HL-60 (cell line): ENCODE measurements at regions not wholly inside any gene's neighbourhood (a gene's known extent, or its start where the extent isn't known, plus 50 kb on each side); places are given as distances from the start of the nearest gene placed in this dataset.

ENCODE experiments used
- DNase-seq, 2 experiments: peaks; one replicate each; pipeline ENCODE4 v3.0.0-alpha.2; 2010 to 2020; ENCODE audit warnings: low read depth in 1 of 2, low spot score in 1 of 2
- H3K27ac ChIP-seq: fragments of 250-450 bp; sonication (Bioruptor Pico); replicated peaks from 2 replicates; pipeline ENCODE4 v1.5.1; 2020; ENCODE audit warnings: mild to moderate bottlenecking, moderate library complexity
- H3K27me3 ChIP-seq: fragments of 250-450 bp; sonication (Bioruptor Pico); 2 replicates; pipeline ENCODE4 v1.5.1; 2021; ENCODE audit warnings: mild to moderate bottlenecking, moderate library complexity; ENCODE audit not compliant: insufficient read depth, poor library complexity, severe bottlenecking
- H3K4me3 ChIP-seq: replicated peaks from 2 replicates; pipeline ENCODE4 v1.5.1; 2011; ENCODE audit warnings: mild to moderate bottlenecking, control low read depth, low read length; ENCODE audit not compliant: insufficient read depth
- CTCF ChIP-seq: IDR thresholded peaks from one replicate; pipeline ENCODE4 v1.5.1; 2011; ENCODE audit warnings: low read length, control low read depth, inconsistent platforms; ENCODE audit not compliant: insufficient read depth
- GABPA ChIP-seq: IDR thresholded peaks from 2 replicates; pipeline ENCODE4 v1.6.1; 2012; ENCODE audit warnings: low read depth
- POLR2AphosphoS5 ChIP-seq: IDR thresholded peaks from 2 replicates; pipeline ENCODE4 v1.6.1; 2012; ENCODE audit warnings: low read depth
- REST ChIP-seq: IDR thresholded peaks from 2 replicates; pipeline ENCODE4 v1.6.1; 2012; ENCODE audit warnings: low read depth; ENCODE audit not compliant: insufficient replicate concordance
- SPI1 ChIP-seq: IDR thresholded peaks from 2 replicates; pipeline ENCODE4 v1.6.1; 2012; ENCODE audit warnings: low read depth, mild to moderate bottlenecking, borderline replicate concordance

GRCh38 chr16:85227084-85227945 is 115.0 kb upstream of the CIBAR2 start:
- no peak overlapping the region for H3K4me3 ChIP-seq
- no peak for DNase-seq
- no peak overlapping the region for H3K27ac ChIP-seq
- TF ChIP-seq REST (no peak), CTCF (no peak), POLR2AphosphoS5 (no peak), GABPA (no peak), SPI1 (no peak)
- peaks cover 10% of the 10 kb centered on the region for H3K27me3 ChIP-seq

GRCh38 chr16:85227946-85228862 is 115.9 kb upstream of the CIBAR2 start:
- Histone ChIP-seq H3K4me3 (no peak overlapping the region), H3K27me3 (peaks cover 10% of the 10 kb centered on the region), H3K27ac (no peak overlapping the region)
- TF ChIP-seq POLR2AphosphoS5 (no peak), SPI1 (no peak), REST (no peak), GABPA (no peak), CTCF (no peak)
- DNase-seq: no peak

GRCh38 chr16:85228970-85229430 is 116.7 kb upstream of the CIBAR2 start:
- no peak for TF ChIP-seq REST
- TF ChIP-seq CTCF: no peak
- TF ChIP-seq GABPA: no peak
- TF ChIP-seq SPI1: no peak
- TF ChIP-seq POLR2AphosphoS5: no peak
- Histone ChIP-seq H3K27ac (no peak overlapping the region), H3K27me3 (peaks cover 10% of the 10 kb centered on the region), H3K4me3 (no peak overlapping the region)
- no peak for DNase-seq
